ENCODE measurements at regions not wholly inside any gene's neighbourhood (a gene's known extent, or its start where the extent isn't known, plus 50 kb on each side); places are given as distances from the start of the nearest gene placed in this dataset.
A peak's percentile ranks its signal among the peaks of the same experiment; 100 is the strongest.

- Histone ChIP-seq H3K4me1 (no peaks in the 10 kb centered on the region), H3K27me3 (replicated peaks in 1 of 7) (no peaks in the 10 kb centered on the region), H3K27ac (no peak overlapping the region), H3K9me3 (peaks cover 0 to 22% (median 17%) of the 10 kb centered on the region in 8 donors), H3K4me3 (no peak overlapping the region), H3K36me3 (no peaks in the 10 kb centered on the region)
- intact Hi-C loops (cut with DNase I; ENCODE audit: low total_unique reads) = no loop called here
- TF ChIP-seq CTCF (IDR thresholded peaks at IDR 0.05 in 8 of 11, conservative IDR thresholded peaks at IDR 0.05 in 3 of 11) (no peak), POLR2AphosphoS5 (IDR thresholded peaks at IDR 0.05) (no peak), POLR2A (IDR thresholded peaks at IDR 0.05) (no peak)
- WGBS, 5 donors = 81 to 96% (median 83%) methylated on average over 4 of the region's 4 CpGs
- DNase-seq = no peak
Measured at GRCh38 chr3:13159890-13160289, 86.7 kb upstream of the IQSEC1 start.

GRCh38 chr3:13158871-13159270 is 85.6 kb upstream of the IQSEC1 start:
- DNase-seq = peak; percentile 4
- Histone ChIP-seq H3K36me3 (no peaks in the 10 kb centered on the region), H3K4me1 (no peaks in the 10 kb centered on the region), H3K27ac (no peak overlapping the region), H3K4me3 (no peak overlapping the region), H3K27me3 (replicated peaks in 1 of 7) (no peaks in the 10 kb centered on the region), H3K9me3 (peaks cover 0 to 27% (median 22%) of the 10 kb centered on the region in 8 donors)
- intact Hi-C loops (cut with DNase I; ENCODE audit: low total_unique reads) = no loop called here
- TF ChIP-seq POLR2AphosphoS5 (IDR thresholded peaks at IDR 0.05) (no peak), POLR2A (IDR thresholded peaks at IDR 0.05) (no peak), CTCF (IDR thresholded peaks at IDR 0.05 in 8 of 11, conservative IDR thresholded peaks at IDR 0.05 in 3 of 11) (no peak)
- 82 to 94% (median 90%) methylated on average over 6 of the region's 6 CpGs for WGBS, 5 donors

- intact Hi-C loops (cut with DNase I; ENCODE audit: low total_unique reads) = no loop called here
- Histone ChIP-seq H3K27me3 (replicated peaks in 1 of 7) (no peaks in the 10 kb centered on the region), H3K36me3 (no peaks in the 10 kb centered on the region), H3K27ac (no peak overlapping the region), H3K4me3 (no peak overlapping the region), H3K4me1 (no peaks in the 10 kb centered on the region), H3K9me3 (peaks cover 0 to 27% (median 22%) of the 10 kb centered on the region in 8 donors)
- 72 to 92% (median 80%) methylated on average over 6 to 7 of the region's 7 CpGs for WGBS, 5 donors
- peak; percentile 20 for DNase-seq
- TF ChIP-seq POLR2AphosphoS5 (IDR thresholded peaks at IDR 0.05) = no peak
- TF ChIP-seq POLR2A (IDR thresholded peaks at IDR 0.05) = no peak
- no peak for TF ChIP-seq CTCF (IDR thresholded peaks at IDR 0.05 in 8 of 11, conservative IDR thresholded peaks at IDR 0.05 in 3 of 11)
Measured at GRCh38 chr3:13158408-13158807, 85.2 kb upstream of the IQSEC1 start.

DNA sequence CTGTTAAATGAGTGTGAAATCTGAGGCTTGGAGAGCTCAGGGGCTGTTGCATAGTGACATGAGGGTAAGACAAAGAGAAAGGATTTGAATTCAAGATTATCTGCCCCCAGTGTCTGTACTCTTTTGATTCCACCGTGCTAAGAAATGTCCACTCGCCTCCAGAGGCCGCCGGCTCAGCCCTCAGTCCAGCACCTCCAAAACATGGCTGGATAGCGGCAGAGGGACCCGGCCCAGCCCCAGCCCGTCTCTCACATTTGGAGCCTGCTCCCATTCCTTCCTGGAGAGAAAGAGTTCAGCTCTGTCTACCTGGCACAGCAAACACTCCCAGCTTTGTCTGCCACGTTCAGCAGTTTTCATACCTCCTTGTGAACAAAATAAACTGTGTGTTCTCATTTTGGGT is 84.8 kb upstream of the IQSEC1 start:
- no peak overlapping the region for H3K27ac ChIP-seq
- no peaks in the 10 kb centered on the region for H3K27me3 ChIP-seq (replicated peaks in 1 of 7)
- H3K9me3 ChIP-seq = peaks cover 0 to 27% (median 22%) of the 10 kb centered on the region in 8 donors
- WGBS, 5 donors = 75 to 86% (median 83%) methylated on average over 8 of the region's 8 CpGs
- intact Hi-C loops (cut with DNase I; ENCODE audit: low total_unique reads) = no loop called here
- no peaks in the 10 kb centered on the region for H3K4me1 ChIP-seq
- TF ChIP-seq POLR2A (IDR thresholded peaks at IDR 0.05) = no peak
- TF ChIP-seq POLR2AphosphoS5 (IDR thresholded peaks at IDR 0.05) = no peak
- TF ChIP-seq CTCF (IDR thresholded peaks at IDR 0.05 in 8 of 11, conservative IDR thresholded peaks at IDR 0.05 in 3 of 11) = no peak
- no peak overlapping the region for H3K4me3 ChIP-seq
- peak; percentile 44 for DNase-seq
- H3K36me3 ChIP-seq = no peaks in the 10 kb centered on the region

All from spleen (tissue), 11 donors.